ENCODE measurements at regions not wholly inside any gene's neighbourhood (a gene's known extent, or its start where the extent isn't known, plus 50 kb on each side); places are given as distances from the start of the nearest gene placed in this dataset.
"Not testable (repeated sequence)": the region's sequence is repeated elsewhere in the genome, so short reads cannot be mapped to it uniquely, and the experiment has no call there.

- DNase-seq (ENCODE audit: low read depth in 4 of 4, low spot score in 1 of 4): not testable (repeated sequence)
These were observed 249.9 kb upstream of the ZNF722 start for GRCh38 chr7:63748571-63749302.

GRCh38 chr7:63752446-63752845 lies 246.2 kb upstream of the ZNF722 start:
- DNase-seq (ENCODE audit: low read depth in 4 of 4, low spot score in 1 of 4): not testable (repeated sequence)

- DNase-seq (ENCODE audit: low read depth in 4 of 4, low spot score in 1 of 4): not testable (repeated sequence)
These were observed 245.5 kb upstream of the ZNF722 start for GRCh38 chr7:63753160-63753559.

GRCh38 chr7:63760202-63760601 lies 238.4 kb upstream of the ZNF722 start:
- DNase-seq (ENCODE audit: low read depth in 4 of 4, low spot score in 1 of 4): not testable (repeated sequence)

- DNase-seq (ENCODE audit: low read depth in 4 of 4, low spot score in 1 of 4): not testable (repeated sequence)
These were observed 233.1 kb upstream of the ZNF722 start for GRCh38 chr7:63765541-63765940.

- DNase-seq (ENCODE audit: low read depth in 4 of 4, low spot score in 1 of 4): not testable (repeated sequence)
These were observed 232.5 kb upstream of the ZNF722 start for GRCh38 chr7:63766197-63766596.

GRCh38 chr7:63770162-63770561 lies 228.5 kb upstream of the ZNF722 start:
- DNase-seq (ENCODE audit: low read depth in 4 of 4, low spot score in 1 of 4): not testable (repeated sequence)

GRCh38 chr7:63771389-63772085 lies 227.1 kb upstream of the ZNF722 start:
- DNase-seq (ENCODE audit: low read depth in 4 of 4, low spot score in 1 of 4): not testable (repeated sequence)

GRCh38 chr7:63789378-63790176 lies 209.1 kb upstream of the ZNF722 start:
- DNase-seq (ENCODE audit: low read depth in 4 of 4, low spot score in 1 of 4): peak in 1 of 4 experiments; percentile 2

- not testable (repeated sequence) for DNase-seq (ENCODE audit: low read depth in 4 of 4, low spot score in 1 of 4)
These were observed 208.4 kb upstream of the ZNF722 start for GRCh38 chr7:63790177-63790763.

Data from stimulated activated CD4-positive, alpha-beta T cell treated with anti-CD3 and anti-CD28 coated beads, Interleukin-1b, Interleukin-23, amount 100 ng/mL, for 24 hours (primary cell).